SK-N-MC (cell line): ENCODE measurements at regions not wholly inside any gene's neighbourhood (a gene's known extent, or its start where the extent isn't known, plus 50 kb on each side); places are given as distances from the start of the nearest gene placed in this dataset.
"Not testable (repeated sequence)": the region's sequence is repeated elsewhere in the genome, so short reads cannot be mapped to it uniquely, and the experiment has no call there.

ENCODE experiments used
- EZH2 ChIP-seq: fragments of 200-600 bp; sonication (generic); IDR thresholded peaks from one replicate; pipeline ENCODE4 v1.6.1; 2017; ENCODE audit warnings: antibody characterized with exemption
- POLR2AphosphoS5 ChIP-seq: IDR thresholded peaks from 2 replicates; pipeline ENCODE4 v1.6.1; 2012; ENCODE audit warnings: mild to moderate bottlenecking, low read depth, low read length, borderline replicate concordance

- TF ChIP-seq POLR2AphosphoS5, EZH2: not testable (repeated sequence)
Observed at GRCh38 chr7:65814556-65815167, 58.2 kb upstream of the VKORC1L1 start.
